Esophagus squamous epithelium (tissue), 5 donors: ENCODE measurements at regions not wholly inside any gene's neighbourhood (a gene's known extent, or its start where the extent isn't known, plus 50 kb on each side); places are given as distances from the start of the nearest gene placed in this dataset.

Source experiments
- DNase-seq: peaks from one replicate; lab custom pipeline; 2025; lab: John Stamatoyannopoulos, UW
- H3K27ac ChIP-seq, 4 donors: fragments of 200-600 bp; sonication (generic); one replicate each; pipeline ENCODE4 v1.5.1; 2016 to 2019; ENCODE audit warnings: mild to moderate bottlenecking in 1 of 4
- H3K27me3 ChIP-seq, 4 donors: fragments of 200-600 bp; sonication (generic); 1 replicate in 3 of 4; 2 replicates in 1 of 4; pipeline versions ENCODE4 v1.5.1 to v1.6.0; 2017 to 2021; ENCODE audit warnings: antibody characterized with exemption in 1 of 4
- H3K36me3 ChIP-seq, 3 donors: fragments of 200-600 bp; sonication (generic); one replicate each; pipeline ENCODE4 v1.5.1; 2016 to 2019
- H3K4me1 ChIP-seq, 3 donors: fragments of 200-600 bp; sonication (generic); one replicate each; pipeline ENCODE4 v1.5.1; 2017 to 2019
- H3K4me3 ChIP-seq, 4 donors: fragments of 200-600 bp; sonication (generic); 1 replicate in 3 of 4; 2 replicates in 1 of 4; pipeline ENCODE4 v1.5.1; 2016 to 2019; ENCODE audit warnings: mild to moderate bottlenecking in 2 of 4, moderate library complexity in 1 of 4
- H3K9me3 ChIP-seq, 3 donors: fragments of 200-600 bp; sonication (generic); one replicate each; pipeline ENCODE4 v1.5.1; 2016 to 2019
- POLR2A ChIP-seq, 4 donors: fragments of 450-650 bp; IDR thresholded peaks; one replicate each; pipeline ENCODE4 v1.6.1; 2017; ENCODE audit warnings: antibody characterized with exemption in 4 of 4, mild to moderate bottlenecking in 4 of 4, moderate library complexity in 3 of 4
- WGBS, 2 donors: methylation state at CpG; one replicate each; pipeline ENCODE4 v1.1.5; 2018; 5-methylcytosine and 5-hydroxymethylcytosine counted together
- intact Hi-C: fragments of 100-400 bp; cut with DNase I; formaldehyde crosslinking; loops from one replicate; pipeline ENCODE4 v1.15.0; 2022
- TF ChIP-seq, protein P1 (sequence below), 6 experiments: fragments of 450-650 bp in 4 of 6; fragments of 200-600 bp in 2 of 6; sonication (generic) in 2 of 6; IDR thresholded peaks; one replicate each; pipeline ENCODE4 v1.5.1; 2016 to 2019; ENCODE audit warnings: antibody characterized with exemption in 6 of 6, mild to moderate bottlenecking in 4 of 6, moderate library complexity in 4 of 6
- donor health status: DM: yes; HTN: yes; CAD: no.

DNA sequence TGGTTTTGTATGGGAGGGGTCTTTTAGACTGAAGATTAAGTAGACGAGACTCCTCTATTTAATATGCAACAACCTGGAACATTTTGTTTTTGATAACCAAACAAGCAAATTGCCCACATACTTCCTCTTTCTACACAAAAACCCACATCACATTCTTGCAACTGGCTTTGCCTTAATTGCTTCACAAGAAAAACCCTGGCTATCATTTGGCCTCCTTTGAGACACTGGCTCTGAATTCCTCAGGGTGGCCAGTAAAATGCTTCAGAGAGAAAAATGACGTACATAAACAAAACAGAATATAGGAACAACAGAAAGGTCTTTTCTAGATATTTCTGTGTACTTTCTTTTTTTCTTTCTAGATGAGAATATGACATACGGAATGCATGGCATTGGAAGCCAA is 103.0 kb downstream of the TRIB2 start:
- Histone ChIP-seq H3K9me3 (no peaks in the 10 kb centered on the region), H3K4me3 (no peak overlapping the region), H3K4me1 (peaks cover 0 to 30% (median 16%) of the 10 kb centered on the region in 3 donors), H3K27me3 (peaks cover 0 to 8% (median 0%) of the 10 kb centered on the region in 4 donors), H3K27ac (peak overlapping the region; percentile 43 to 83 (median 74)), H3K36me3 (no peaks in the 10 kb centered on the region)
- no peak for TF ChIP-seq POLR2A (IDR thresholded peaks at IDR 0.05)
- TF ChIP-seq, protein P1, sequence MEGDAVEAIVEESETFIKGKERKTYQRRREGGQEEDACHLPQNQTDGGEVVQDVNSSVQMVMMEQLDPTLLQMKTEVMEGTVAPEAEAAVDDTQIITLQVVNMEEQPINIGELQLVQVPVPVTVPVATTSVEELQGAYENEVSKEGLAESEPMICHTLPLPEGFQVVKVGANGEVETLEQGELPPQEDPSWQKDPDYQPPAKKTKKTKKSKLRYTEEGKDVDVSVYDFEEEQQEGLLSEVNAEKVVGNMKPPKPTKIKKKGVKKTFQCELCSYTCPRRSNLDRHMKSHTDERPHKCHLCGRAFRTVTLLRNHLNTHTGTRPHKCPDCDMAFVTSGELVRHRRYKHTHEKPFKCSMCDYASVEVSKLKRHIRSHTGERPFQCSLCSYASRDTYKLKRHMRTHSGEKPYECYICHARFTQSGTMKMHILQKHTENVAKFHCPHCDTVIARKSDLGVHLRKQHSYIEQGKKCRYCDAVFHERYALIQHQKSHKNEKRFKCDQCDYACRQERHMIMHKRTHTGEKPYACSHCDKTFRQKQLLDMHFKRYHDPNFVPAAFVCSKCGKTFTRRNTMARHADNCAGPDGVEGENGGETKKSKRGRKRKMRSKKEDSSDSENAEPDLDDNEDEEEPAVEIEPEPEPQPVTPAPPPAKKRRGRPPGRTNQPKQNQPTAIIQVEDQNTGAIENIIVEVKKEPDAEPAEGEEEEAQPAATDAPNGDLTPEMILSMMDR (IDR thresholded peaks at IDR 0.05), result no peak
- WGBS, 2 donors, result 59 to 60% methylated on average over 3 of the region's 3 CpGs
- DNase-seq, result no peak
- intact Hi-C loops, result no loop called here

DNA sequence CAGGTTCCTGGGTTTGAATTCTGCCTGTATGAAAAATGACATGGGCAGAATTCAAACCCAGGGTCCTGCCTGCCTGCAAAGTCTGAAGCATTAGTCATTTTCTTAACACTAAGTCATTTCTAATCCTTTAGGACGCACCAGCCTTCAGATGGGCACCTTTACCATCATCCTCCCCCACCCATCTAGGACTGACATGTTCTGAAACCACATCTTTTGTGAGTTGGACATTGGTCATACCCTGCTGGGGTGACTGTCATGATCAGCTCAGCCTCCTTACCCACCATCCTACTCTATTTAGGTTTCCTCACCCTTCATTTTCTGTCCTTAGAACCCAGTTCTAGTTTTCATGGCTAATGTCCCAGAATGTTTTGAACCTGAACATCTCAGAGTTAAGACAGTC is 104.9 kb downstream of the TRIB2 start:
- Histone ChIP-seq H3K4me1 (peaks cover 0 to 33% (median 16%) of the 10 kb centered on the region in 3 donors), H3K27ac (no peak overlapping the region), H3K27me3 (peaks cover 0 to 11% (median 0%) of the 10 kb centered on the region in 4 donors), H3K9me3 (no peaks in the 10 kb centered on the region), H3K36me3 (no peaks in the 10 kb centered on the region), H3K4me3 (no peak overlapping the region)
- intact Hi-C loops, result no loop called here
- no peak for TF ChIP-seq POLR2A (IDR thresholded peaks at IDR 0.05)
- TF ChIP-seq, protein P1 (IDR thresholded peaks at IDR 0.05), result no peak
- DNase-seq, result no peak
- 64% methylated on average over 1 of the region's 1 CpG for WGBS, 2 donors

DNA sequence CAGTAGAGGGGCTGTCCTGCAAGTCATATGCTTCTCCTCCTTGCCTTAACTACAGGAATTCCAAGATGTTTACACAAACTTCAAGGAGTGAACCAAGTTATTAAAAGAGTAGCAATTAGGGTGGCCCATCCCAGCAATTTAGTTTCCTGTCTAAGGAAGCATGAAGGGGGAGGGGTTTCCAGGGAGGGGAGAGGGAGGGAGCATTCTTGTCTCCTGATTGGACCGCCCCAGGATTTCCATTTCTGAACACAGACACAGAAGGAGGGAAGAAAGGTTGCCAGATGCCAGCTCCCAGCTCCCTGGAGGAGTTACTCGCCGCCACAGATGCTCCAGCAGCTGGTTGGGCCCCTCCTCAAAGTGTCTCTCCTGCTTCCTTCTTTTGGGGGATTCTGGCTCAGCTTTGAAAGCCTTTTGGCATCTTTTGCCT is 107.6 kb downstream of the TRIB2 start:
- DNase-seq, result no peak
- 46 to 55% methylated on average over 3 of the region's 3 CpGs for WGBS, 2 donors
- H3K9me3 ChIP-seq, result no peaks in the 10 kb centered on the region

DNA sequence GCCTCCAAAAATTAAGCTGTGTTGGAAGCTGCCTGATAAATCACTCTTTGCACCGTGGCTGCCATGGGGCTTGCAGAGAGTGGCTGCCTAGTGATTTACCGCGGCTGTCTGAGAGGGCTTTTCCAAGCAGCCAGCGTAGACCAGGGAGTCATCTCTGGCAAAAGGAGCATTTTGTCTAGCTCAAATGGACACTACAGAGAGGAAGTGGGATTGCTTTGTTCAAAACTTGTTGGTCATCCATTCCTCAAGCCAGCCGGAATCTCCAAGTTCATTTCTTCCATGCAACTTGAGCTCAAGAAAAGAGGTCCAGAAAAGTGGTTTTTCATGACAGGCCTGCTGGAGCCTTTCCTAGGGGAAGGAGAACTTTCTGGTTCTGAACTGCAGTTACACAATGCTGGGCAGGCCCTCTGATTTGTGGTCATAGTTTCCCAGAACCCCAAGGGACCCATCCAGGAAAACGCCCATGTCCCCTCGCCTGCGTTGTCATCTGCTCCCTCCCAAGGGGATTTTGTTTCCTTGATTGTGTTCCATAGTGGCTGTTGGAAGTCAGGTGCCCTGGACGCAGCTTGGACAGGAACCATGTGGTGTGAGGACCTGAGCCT is 108.1 kb downstream of the TRIB2 start:
- no peak for DNase-seq
- 53 to 54% methylated on average over 4 to 5 of the region's 9 CpGs for WGBS, 2 donors
- peaks cover 0 to 15% (median 7%) of the 10 kb centered on the region in 3 donors for H3K4me1 ChIP-seq
- peak overlapping the region; percentile 8 to 87 (median 58) for H3K27ac ChIP-seq
- H3K4me3 ChIP-seq, result no peak overlapping the region
- intact Hi-C loops, result no loop called here
- H3K27me3 ChIP-seq, result peaks cover 0 to 11% (median 0%) of the 10 kb centered on the region in 4 donors
- TF ChIP-seq POLR2A (IDR thresholded peaks at IDR 0.05), result no peak
- TF ChIP-seq, protein P1 (IDR thresholded peaks at IDR 0.05), result no peak
- no peaks in the 10 kb centered on the region for H3K36me3 ChIP-seq
- no peaks in the 10 kb centered on the region for H3K9me3 ChIP-seq

More for the DNA sequence above, 107.6 kb downstream of the TRIB2 start:
- Histone ChIP-seq H3K27me3 (peaks cover 0 to 11% (median 0%) of the 10 kb centered on the region in 4 donors), H3K4me3 (no peak overlapping the region), H3K27ac (peak overlapping the region; percentile 8 to 87 (median 58)), H3K36me3 (no peaks in the 10 kb centered on the region), H3K4me1 (peaks cover 0 to 20% (median 12%) of the 10 kb centered on the region in 3 donors)
- intact Hi-C loops, result no loop called here
- no peak for TF ChIP-seq POLR2A (IDR thresholded peaks at IDR 0.05)
- TF ChIP-seq, protein P1 (IDR thresholded peaks at IDR 0.05), result no peak

DNA sequence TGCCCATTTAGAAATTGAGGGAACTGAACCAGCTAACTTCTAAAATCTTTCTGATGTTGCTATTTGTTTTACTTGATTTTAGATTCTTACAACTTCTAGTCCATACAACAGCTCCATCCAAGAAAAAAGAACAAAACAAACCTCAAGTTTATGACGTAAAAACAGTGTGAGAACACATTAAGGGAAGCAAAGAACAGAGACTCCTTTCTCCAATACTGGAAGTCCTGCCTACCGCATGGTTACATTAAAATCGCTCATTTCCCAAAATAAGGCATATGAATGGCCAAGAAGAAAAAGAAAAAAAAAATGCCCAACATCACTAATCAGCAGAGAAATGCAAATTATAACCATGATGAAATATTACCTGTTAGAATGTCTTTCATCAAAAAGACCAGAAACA is 110.0 kb downstream of the TRIB2 start:
- peaks cover 0 to 11% (median 0%) of the 10 kb centered on the region in 4 donors for H3K27me3 ChIP-seq
- H3K9me3 ChIP-seq, result no peaks in the 10 kb centered on the region
- no peak for DNase-seq
- TF ChIP-seq, protein P1 (IDR thresholded peaks at IDR 0.05), result no peak
- TF ChIP-seq POLR2A (IDR thresholded peaks at IDR 0.05), result no peak
- peaks cover 0 to 14% (median 6%) of the 10 kb centered on the region in 3 donors for H3K4me1 ChIP-seq
- H3K27ac ChIP-seq, result no peak overlapping the region
- WGBS, 2 donors, result 93 to 94% methylated on average over 3 of the region's 3 CpGs
- no peaks in the 10 kb centered on the region for H3K36me3 ChIP-seq
- H3K4me3 ChIP-seq, result no peak overlapping the region
- intact Hi-C loops, result no loop called here
